Stomach smooth muscle (tissue), 2 donors: ENCODE measurements at regions not wholly inside any gene's neighbourhood (a gene's known extent, or its start where the extent isn't known, plus 50 kb on each side); places are given as distances from the start of the nearest gene placed in this dataset.
A peak's percentile ranks its signal among the peaks of the same experiment; 100 is the strongest.
"Not testable (repeated sequence)": the region's sequence is repeated elsewhere in the genome, so short reads cannot be mapped to it uniquely, and the experiment has no call there.

Source experiments
- H3K27ac ChIP-seq: one replicate; pipeline ENCODE4 v1.7.0; 2013; ENCODE audit warnings: mild to moderate bottlenecking, low read length, inconsistent platforms
- H3K27me3 ChIP-seq, 2 donors: one replicate each; pipeline ENCODE4 v1.7.0; 2013; ENCODE audit warnings: low read length in 2 of 2; ENCODE audit not compliant: insufficient read depth in 2 of 2, control insufficient read depth in 1 of 2
- H3K36me3 ChIP-seq, 2 donors: one replicate each; pipeline ENCODE4 v1.7.0; 2013; ENCODE audit warnings: low read length in 2 of 2; ENCODE audit not compliant: control insufficient read depth in 2 of 2, insufficient read depth in 2 of 2
- H3K4me1 ChIP-seq: one replicate; pipeline ENCODE4 v1.7.0; 2013; ENCODE audit warnings: low read length; ENCODE audit not compliant: control insufficient read depth, insufficient read depth
- H3K4me3 ChIP-seq, 2 donors: one replicate each; pipeline ENCODE4 v1.7.0; 2013; ENCODE audit warnings: low read length in 2 of 2
- H3K9ac ChIP-seq, 2 donors: one replicate each; pipeline ENCODE4 v1.7.0; 2013; ENCODE audit warnings: low read length in 2 of 2, mild to moderate bottlenecking in 1 of 2
- H3K9me3 ChIP-seq, 2 donors: one replicate each; pipeline ENCODE4 v1.7.0; 2013; ENCODE audit warnings: low read length in 2 of 2; ENCODE audit not compliant: control insufficient read depth in 2 of 2
- donor health status: healthy.
- donor health status: Pancreatic carcinoma.

DNA sequence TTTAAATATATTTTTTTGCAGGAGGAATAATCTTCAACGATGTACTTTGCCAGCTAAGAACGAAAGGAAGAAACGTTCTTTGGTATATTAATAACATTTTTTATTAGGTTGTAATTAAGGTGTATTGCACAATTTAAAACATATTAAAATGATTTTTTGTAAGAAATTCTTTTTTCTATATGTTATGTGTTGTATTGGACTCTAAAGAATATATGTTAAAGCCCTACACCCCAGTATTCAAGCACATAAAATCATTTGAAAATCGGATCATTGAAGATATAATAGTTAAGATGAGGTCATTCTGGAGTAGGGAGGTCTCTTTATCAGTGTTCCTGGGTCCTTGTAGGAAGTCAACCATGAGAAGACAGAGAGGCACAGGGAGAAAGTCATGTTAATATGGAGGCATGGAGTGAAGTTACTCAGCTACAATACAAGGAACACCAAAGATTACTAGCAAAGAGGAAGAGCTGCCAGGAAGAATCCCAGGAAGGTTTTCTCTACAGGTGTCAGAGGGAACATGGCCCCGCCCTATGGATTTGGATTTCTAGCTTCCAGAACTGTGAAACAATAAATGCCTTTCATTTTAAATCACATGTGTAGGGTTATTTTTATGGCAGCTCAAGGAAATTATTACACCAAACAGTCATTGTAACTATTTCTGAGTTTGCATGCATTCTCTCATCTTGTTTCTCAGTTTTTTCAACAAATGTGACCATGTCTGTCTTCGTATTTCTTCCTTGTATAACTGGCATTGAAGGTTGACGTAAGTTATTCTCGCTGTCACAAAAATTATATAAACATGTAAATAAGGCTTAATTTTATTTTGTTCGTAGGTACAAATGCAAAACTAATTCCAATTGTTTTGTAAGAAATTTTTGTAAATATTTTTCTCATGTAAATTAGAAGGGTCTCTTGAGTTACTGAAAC lies 75.4 kb upstream of the VPREB1 start:
- Histone ChIP-seq H3K4me3 (no peak overlapping the region), H3K27me3 (peaks cover 0 to 12% of the 10 kb centered on the region in 2 donors)

DNA sequence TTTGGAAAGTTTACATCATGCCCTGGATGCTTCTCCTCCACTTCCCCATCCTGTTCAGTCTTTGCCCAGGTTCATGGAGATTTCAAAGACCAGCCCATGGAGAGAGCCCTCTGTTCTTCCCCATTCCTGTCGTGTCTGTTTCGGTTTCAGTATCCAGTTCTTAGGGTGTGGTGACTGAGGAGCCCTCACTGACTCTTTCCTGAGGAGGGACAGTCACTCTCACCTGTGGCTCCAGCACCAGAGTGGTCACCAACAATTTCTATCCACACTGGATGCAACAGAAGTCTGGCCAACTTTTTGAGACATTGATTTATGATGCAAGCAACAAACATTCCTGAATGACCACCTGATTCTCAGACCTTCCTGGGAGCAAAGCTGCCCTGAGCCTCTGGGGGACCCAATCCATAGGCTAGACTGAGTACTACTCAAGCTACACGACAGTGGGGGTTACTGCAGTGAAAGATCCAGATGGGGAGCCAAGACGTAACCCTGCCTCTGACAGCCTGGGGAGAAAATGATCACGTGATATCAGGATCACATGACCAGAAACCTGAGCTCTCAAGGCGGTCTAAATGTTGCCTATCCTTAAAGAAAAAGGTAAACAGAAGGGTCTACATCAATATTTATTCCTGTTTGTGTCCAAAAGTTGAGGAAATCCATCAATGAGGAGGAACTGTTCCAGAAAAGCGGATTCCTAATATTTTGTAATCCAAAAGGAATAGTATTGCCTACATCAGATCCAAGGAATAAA lies 76.2 kb upstream of the VPREB1 start:
- Histone ChIP-seq H3K9ac (no peak overlapping the region), H3K4me3 (peak overlapping the region in 1 of 2 donors; percentile 8), H3K4me1 (no peaks in the 10 kb centered on the region), H3K27ac (no peak overlapping the region), H3K9me3 (peaks cover 0 to under 1% of the 10 kb centered on the region in 2 donors), H3K27me3 (peaks cover 0 to 20% of the 10 kb centered on the region in 2 donors), H3K36me3 (no peaks in the 10 kb centered on the region)

More for the DNA sequence above, 75.4 kb upstream of the VPREB1 start:
- Histone ChIP-seq H3K36me3 (no peaks in the 10 kb centered on the region), H3K9ac (no peak overlapping the region), H3K9me3 (no peaks in the 10 kb centered on the region), H3K4me1 (no peaks in the 10 kb centered on the region), H3K27ac (no peak overlapping the region)

DNA sequence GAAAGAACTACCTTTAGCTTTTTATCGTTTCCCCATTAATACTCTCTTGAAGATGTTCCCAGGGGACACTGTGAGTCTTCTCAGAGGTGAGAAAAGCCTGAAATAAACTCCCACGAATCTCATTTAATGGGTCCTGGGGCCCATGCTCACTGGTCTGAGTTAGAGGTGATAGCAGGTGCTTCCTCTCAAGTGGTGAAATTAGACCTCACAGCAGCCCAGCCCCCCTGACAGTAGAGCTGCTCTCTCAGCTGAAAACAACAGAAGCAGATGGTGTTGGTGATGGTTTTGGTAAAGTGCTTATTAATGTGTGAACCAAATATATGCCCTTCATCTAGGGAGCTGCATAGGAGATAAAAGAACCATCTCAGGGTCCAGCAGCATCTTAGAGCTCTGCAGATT lies 76.8 kb upstream of the VPREB1 start:
- no peak overlapping the region for H3K4me3 ChIP-seq
- H3K27ac ChIP-seq, result no peak overlapping the region
- H3K9me3 ChIP-seq, result peaks cover 0 to 3% of the 10 kb centered on the region in 2 donors
- H3K36me3 ChIP-seq, result no peaks in the 10 kb centered on the region
- peaks cover 0 to 25% of the 10 kb centered on the region in 2 donors for H3K27me3 ChIP-seq
- no peak overlapping the region for H3K9ac ChIP-seq
- no peaks in the 10 kb centered on the region for H3K4me1 ChIP-seq

DNA sequence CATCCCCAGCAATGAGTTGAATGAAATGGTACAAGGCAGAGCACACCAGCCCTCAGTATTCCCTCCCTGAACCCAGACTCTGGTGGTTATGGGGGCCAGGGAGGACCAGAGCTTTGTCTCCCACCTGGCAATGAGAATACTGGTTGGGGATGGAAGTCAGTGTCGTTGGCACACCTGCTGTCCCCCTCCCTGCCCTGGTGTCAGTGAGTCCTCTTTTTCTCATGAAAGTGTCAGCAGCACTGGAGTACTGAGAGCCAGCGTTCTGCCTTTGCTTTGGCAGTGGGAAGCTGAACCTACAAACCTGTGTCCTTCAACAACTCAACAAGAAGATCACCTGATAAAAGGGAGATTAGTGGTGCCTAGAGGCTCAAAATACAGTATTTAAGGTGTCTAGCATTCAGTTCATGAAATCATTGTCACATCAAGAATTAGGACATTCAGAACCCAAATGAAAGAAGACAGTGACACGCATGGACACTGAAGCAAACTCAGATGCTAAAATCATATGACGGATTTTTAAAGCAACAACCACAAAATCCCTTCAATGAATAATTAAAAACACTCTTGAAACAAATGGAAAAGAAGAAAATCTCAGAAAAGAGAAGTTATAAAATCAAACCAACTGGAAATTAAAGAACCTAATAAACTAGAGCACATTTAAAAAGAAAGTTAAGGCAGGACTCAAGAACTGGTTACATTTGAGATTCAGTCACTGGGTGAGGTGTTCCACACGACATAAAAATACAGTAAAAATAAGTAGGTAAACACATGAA lies 77.5 kb upstream of the VPREB1 start:
- no peak overlapping the region for H3K4me3 ChIP-seq
- no peaks in the 10 kb centered on the region for H3K4me1 ChIP-seq
- no peak overlapping the region for H3K9ac ChIP-seq
- H3K27ac ChIP-seq, result no peak overlapping the region
- peaks cover 0 to 3% of the 10 kb centered on the region in 2 donors for H3K9me3 ChIP-seq
- H3K27me3 ChIP-seq, result peaks cover 0 to 25% of the 10 kb centered on the region in 2 donors
- no peaks in the 10 kb centered on the region for H3K36me3 ChIP-seq

DNA sequence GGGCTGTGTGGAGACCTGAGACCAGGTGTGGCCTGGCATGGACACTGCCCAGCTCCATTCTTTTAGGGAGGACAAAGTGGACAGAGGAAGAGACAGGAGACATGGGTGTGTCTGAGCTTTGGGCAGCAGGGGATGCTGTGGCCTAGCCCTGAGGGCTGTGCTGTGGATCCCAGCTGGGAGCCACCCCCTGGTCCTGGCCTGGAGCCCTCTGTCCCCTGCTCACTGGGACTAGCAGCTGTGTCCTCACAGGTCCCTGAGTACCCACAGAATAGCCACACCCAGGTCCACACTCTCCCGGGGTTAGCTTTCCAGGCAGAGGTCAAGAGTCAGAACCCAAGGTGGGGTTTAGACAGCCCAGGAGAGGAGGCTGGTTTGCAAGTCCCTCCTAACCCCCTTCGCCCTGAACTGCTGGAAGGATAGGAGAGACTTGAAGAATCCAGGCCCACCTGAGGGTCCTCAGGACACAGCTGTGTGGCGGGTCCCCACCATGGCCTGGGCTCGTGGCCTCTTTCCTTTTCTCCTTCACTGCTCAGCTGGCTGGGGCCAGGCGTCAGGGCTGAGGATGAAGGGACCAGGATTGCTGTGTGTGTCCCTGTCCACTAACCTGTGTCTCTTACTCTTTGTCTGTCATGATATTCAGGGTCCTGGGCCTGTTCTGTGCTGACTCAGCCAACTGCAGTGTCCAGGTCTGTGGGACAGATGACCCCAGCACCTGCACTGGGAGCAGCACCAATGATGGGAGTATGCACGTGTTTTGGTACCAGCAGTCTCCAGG lies 78.5 kb upstream of the VPREB1 start:
- no peak overlapping the region for H3K4me3 ChIP-seq
- H3K27me3 ChIP-seq, result peaks cover 0 to 28% of the 10 kb centered on the region in 2 donors
- H3K36me3 ChIP-seq, result no peaks in the 10 kb centered on the region
- H3K9ac ChIP-seq, result no peak overlapping the region
- peaks cover 0 to 3% of the 10 kb centered on the region in 2 donors for H3K9me3 ChIP-seq
- H3K27ac ChIP-seq, result no peak overlapping the region
- H3K4me1 ChIP-seq, result no peaks in the 10 kb centered on the region

DNA sequence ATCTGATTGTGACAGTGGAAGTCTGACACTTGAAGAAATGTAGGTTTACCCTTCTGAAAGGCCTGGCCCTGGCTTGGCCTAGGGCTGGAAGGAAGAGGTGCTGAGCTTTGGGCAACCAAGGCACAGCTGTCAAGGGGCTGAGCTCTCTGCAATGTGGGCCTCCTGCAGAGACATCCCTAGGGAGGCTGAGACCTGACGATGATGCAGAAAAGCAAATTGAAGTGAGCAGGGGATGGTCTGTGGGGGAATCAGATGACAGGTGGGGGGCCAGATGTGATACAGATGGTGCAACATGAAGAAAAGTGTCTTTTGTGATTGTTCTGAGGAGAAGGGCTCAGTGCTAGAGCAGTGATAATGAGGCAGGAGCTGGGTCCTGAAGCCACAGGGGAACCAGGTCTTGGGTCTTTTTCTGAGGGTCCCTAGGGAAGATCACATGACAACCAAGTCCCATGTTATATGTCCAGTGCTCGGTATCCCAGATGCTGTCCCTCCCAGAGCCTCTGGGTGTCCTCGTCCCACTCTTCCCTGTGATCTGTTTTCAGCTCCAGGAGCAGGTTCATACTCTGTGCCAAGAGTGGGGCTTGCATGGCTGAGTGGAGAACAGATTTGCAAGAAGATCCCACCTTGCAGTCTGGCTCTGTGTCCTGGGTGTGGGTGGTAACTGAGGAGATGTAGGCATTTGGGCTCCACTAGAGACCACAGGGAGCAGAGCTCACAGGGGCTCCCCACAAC lies 79.9 kb upstream of the VPREB1 start:
- H3K4me3 ChIP-seq, result no peak overlapping the region
- no peaks in the 10 kb centered on the region for H3K4me1 ChIP-seq
- no peak overlapping the region for H3K9ac ChIP-seq
- peaks cover 0 to 3% of the 10 kb centered on the region in 2 donors for H3K9me3 ChIP-seq
- H3K27ac ChIP-seq, result no peak overlapping the region
- H3K36me3 ChIP-seq, result no peaks in the 10 kb centered on the region
- peaks cover 0 to 28% of the 10 kb centered on the region in 2 donors for H3K27me3 ChIP-seq

DNA sequence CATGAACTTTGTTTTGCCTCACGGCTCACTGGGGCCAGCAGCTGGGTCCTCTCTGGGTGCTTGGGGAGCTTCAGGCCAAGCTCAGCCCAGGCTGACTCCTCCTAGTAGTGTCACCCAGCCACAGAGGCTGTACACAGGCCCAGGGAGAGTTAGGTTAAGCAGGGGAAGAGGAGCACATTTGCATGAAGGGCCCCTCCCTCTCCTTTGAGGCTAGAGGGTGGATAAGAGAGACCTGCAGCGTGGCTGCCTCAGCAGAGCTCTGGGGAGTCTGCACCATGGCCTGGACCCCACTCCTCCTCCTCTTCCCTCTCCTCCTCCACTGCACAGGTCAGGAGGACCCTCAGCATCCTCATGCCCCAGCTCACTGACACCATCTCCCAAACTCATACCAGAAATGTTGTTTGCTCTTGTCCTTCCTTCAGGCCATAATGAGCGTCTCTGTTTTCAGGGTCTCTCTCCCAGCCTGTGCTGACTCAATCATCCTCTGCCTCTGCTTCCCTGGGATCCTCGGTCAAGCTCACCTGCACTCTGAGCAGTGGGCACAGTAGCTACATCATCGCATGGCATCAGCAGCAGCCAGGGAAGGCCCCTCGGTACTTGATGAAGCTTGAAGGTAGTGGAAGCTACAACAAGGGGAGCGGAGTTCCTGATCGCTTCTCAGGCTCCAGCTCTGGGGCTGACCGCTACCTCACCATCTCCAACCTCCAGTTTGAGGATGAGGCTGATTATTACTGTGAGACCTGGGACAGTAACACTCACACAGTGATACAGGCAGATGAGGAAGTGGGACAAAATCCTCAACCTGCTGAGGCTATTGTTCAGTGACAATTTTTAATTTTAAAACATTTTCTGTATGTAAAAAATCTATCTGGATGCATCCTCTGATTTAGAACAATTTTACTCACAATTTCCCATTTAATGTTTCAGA lies 82.4 kb upstream of the VPREB1 start:
- Histone ChIP-seq H3K9me3 (peaks cover 0 to 3% of the 10 kb centered on the region in 2 donors), H3K4me1 (no peaks in the 10 kb centered on the region), H3K4me3 (no peak overlapping the region), H3K9ac (no peak overlapping the region), H3K27ac (no peak overlapping the region), H3K36me3 (no peaks in the 10 kb centered on the region), H3K27me3 (peaks cover 0 to 29% of the 10 kb centered on the region in 2 donors)

DNA sequence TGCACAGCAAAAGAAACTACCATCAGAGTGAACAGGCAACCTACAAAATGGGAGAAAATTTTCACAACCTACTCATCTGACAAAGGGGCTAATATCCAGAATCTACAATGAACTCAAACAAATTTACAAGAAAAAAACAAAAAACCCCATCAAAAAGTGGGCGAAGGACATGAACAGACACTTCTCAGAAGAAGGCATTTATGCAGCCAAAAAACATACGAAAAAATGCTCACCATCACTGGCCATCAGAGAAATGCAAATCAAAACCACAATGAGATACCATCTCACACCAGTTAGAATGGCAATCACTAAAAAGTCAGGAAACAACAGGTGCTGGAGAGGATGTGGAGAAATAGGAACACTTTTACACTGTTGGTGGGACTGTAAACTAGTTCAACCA lies 83.8 kb upstream of the VPREB1 start:
- H3K27ac ChIP-seq, H3K36me3 ChIP-seq, H3K4me1 ChIP-seq, H3K9me3 ChIP-seq, H3K4me3 ChIP-seq, H3K9ac ChIP-seq: not testable (repeated sequence)
- H3K27me3 ChIP-seq, result peaks cover 0 to 23% of the 10 kb centered on the region in 2 donors

DNA sequence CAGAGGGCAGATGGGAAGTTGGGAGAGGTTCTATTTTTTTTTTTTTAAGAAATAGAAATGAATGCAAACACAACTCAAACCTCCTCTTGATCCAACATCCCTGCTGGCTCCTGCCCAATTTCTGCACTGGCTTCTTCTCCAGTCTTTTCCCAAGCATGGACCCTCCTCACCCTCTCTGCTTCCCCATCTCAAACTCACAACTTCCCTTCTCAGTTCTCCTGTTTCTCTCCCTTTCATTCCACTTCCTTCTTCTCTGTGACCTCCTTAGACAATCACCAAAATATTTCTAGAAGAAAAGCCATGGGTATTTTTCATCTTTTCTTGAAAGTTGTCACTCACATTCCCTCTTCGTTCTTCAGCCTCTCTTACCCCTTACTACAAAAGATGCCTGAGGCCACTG lies 85.2 kb upstream of the VPREB1 start:
- peaks cover 0 to 3% of the 10 kb centered on the region in 2 donors for H3K9me3 ChIP-seq
- H3K4me1 ChIP-seq, result no peaks in the 10 kb centered on the region
- H3K9ac ChIP-seq, result no peak overlapping the region
- H3K36me3 ChIP-seq, result no peaks in the 10 kb centered on the region
- no peak overlapping the region for H3K27ac ChIP-seq
- H3K27me3 ChIP-seq, result peaks cover 0 to 18% of the 10 kb centered on the region in 2 donors
- no peak overlapping the region for H3K4me3 ChIP-seq
